GM23248 (cell line): ENCODE measurements at regions not wholly inside any gene's neighbourhood (a gene's known extent, or its start where the extent isn't known, plus 50 kb on each side); places are given as distances from the start of the nearest gene placed in this dataset.

Experiments
- DNase-seq: peaks from one replicate; pipeline ENCODE4 v3.0.0-alpha.2; 2015
- H2AFZ ChIP-seq: fragments of 200-600 bp; sonication (generic); 2 replicates; pipeline ENCODE4 v1.6.1; 2016; ENCODE audit warnings: antibody characterized with exemption
- H3F3A ChIP-seq: fragments of 200-600 bp; sonication (generic); 2 replicates; pipeline ENCODE4 v1.6.1; 2016; ENCODE audit warnings: mild to moderate bottlenecking, antibody characterized with exemption, mixed run types; ENCODE audit not compliant: insufficient read depth
- H3K27ac ChIP-seq: fragments of 200-600 bp; sonication (generic); 2 replicates; pipeline ENCODE4 v1.5.1; 2016; ENCODE audit warnings: mild to moderate bottlenecking
- H3K27me3 ChIP-seq: fragments of 200-600 bp; sonication (generic); replicated peaks from 2 replicates; pipeline ENCODE4 v1.6.1; 2016; ENCODE audit warnings: mild to moderate bottlenecking; ENCODE audit not compliant: insufficient read depth
- H3K36me3 ChIP-seq: fragments of 200-600 bp; sonication (generic); 2 replicates; pipeline ENCODE4 v1.6.1; 2016; ENCODE audit warnings: low read depth, mild to moderate bottlenecking
- H3K4me1 ChIP-seq: fragments of 200-600 bp; sonication (generic); 2 replicates; pipeline ENCODE4 v1.6.1; 2016; ENCODE audit warnings: mild to moderate bottlenecking; ENCODE audit not compliant: insufficient read depth
- H3K4me2 ChIP-seq: fragments of 200-600 bp; sonication (generic); one replicate; pipeline ENCODE4 v1.6.1; 2016; ENCODE audit warnings: mild to moderate bottlenecking; ENCODE audit not compliant: unreplicated experiment
- H3K4me3 ChIP-seq: fragments of 200-600 bp; sonication (generic); 2 replicates; pipeline ENCODE4 v1.5.1; 2016; ENCODE audit warnings: mild to moderate bottlenecking
- H3K79me2 ChIP-seq: fragments of 200-600 bp; sonication (generic); 2 replicates; pipeline ENCODE4 v1.6.1; 2016; ENCODE audit warnings: mild to moderate bottlenecking; ENCODE audit not compliant: insufficient read depth
- H3K9ac ChIP-seq: fragments of 200-600 bp; sonication (generic); 2 replicates; pipeline ENCODE4 v1.6.1; 2016; ENCODE audit warnings: mild to moderate bottlenecking
- H3K9me2 ChIP-seq: fragments of 200-600 bp; sonication (generic); 2 replicates; pipeline ENCODE4 v1.6.1; 2016; ENCODE audit warnings: mixed run types, mild to moderate bottlenecking, moderate library complexity; ENCODE audit not compliant: insufficient read depth
- H3K9me3 ChIP-seq: fragments of 200-600 bp; sonication (generic); one replicate; pipeline ENCODE4 v1.6.1; 2017; ENCODE audit warnings: low read depth
- H4K20me1 ChIP-seq: fragments of 200-600 bp; sonication (generic); 2 replicates; pipeline ENCODE4 v1.6.0; 2016; ENCODE audit not compliant: insufficient read depth
- EZH2 ChIP-seq: fragments of 200-600 bp; sonication (generic); IDR thresholded peaks from 2 replicates; pipeline ENCODE4 v1.6.1; 2018; ENCODE audit warnings: antibody characterized with exemption, mild to moderate bottlenecking; ENCODE audit not compliant: insufficient read depth, poor library complexity, severe bottlenecking
- EZH2phosphoT487 ChIP-seq: fragments of 200-600 bp; sonication (generic); IDR thresholded peaks from 2 replicates; pipeline ENCODE4 v1.6.1; 2018; ENCODE audit warnings: antibody characterized with exemption, moderate library complexity, mild to moderate bottlenecking, low read depth; ENCODE audit not compliant: insufficient read depth
- WGBS, 2 experiments: methylation state at CpG; one replicate each; pipeline ENCODE4 v1.1.6; 2015 to 2017; ENCODE audit warnings: low lambda C conversion rate in 2 of 2, low coverage in 1 of 2; ENCODE audit errors: missing lambda C conversion rate in 2 of 2; 5-methylcytosine and 5-hydroxymethylcytosine counted together
- in situ Hi-C: fragments of 300-500 bp; cut with MboI; formaldehyde crosslinking; loops from 2 replicates; pipeline ENCODE4 v1.15.0; 2020

GRCh38 chr18:73888565-73888964 lies 259.1 kb downstream of the FBXO15 start:
- in situ Hi-C loops, result no loop called here

GRCh38 chr18:73887801-73888200 lies 259.8 kb downstream of the FBXO15 start:
- Histone ChIP-seq H3K4me3 (no peak overlapping the region), H3K9me3 (no peaks in the 10 kb centered on the region), H3K9ac (no peak overlapping the region), H2AFZ (no peak overlapping the region), H3K36me3 (no peaks in the 10 kb centered on the region), H3K79me2 (no peaks in the 10 kb centered on the region), H3K27ac (no peak overlapping the region), H3K4me1 (no peaks in the 10 kb centered on the region), H3F3A (no peaks in the 10 kb centered on the region), H4K20me1 (no peaks in the 10 kb centered on the region), H3K9me2 (no peaks in the 10 kb centered on the region), H3K4me2 (no peak overlapping the region), H3K27me3 (no peaks in the 10 kb centered on the region)
- DNase-seq, result no peak
- in situ Hi-C loops, result no loop called here
- TF ChIP-seq EZH2phosphoT487, result no peak
- no peak for TF ChIP-seq EZH2
- WGBS, 2 experiments, result 26 to 38% methylated on average over 3 of the region's 3 CpGs

More at GRCh38 chr18:73888565-73888964, 259.1 kb downstream of the FBXO15 start:
- no peaks in the 10 kb centered on the region for H3K4me1 ChIP-seq
- DNase-seq, result no peak
- H2AFZ ChIP-seq, result no peak overlapping the region
- H3K9me3 ChIP-seq, result no peaks in the 10 kb centered on the region
- H3F3A ChIP-seq, result no peaks in the 10 kb centered on the region
- H3K27me3 ChIP-seq, result no peaks in the 10 kb centered on the region
- no peaks in the 10 kb centered on the region for H3K36me3 ChIP-seq
- no peak overlapping the region for H3K9ac ChIP-seq
- H3K79me2 ChIP-seq, result no peaks in the 10 kb centered on the region
- TF ChIP-seq EZH2phosphoT487, result no peak
- no peak for TF ChIP-seq EZH2
- no peaks in the 10 kb centered on the region for H4K20me1 ChIP-seq
- 56 to 57% methylated on average over 6 of the region's 6 CpGs for WGBS, 2 experiments
- no peak overlapping the region for H3K27ac ChIP-seq
- H3K4me3 ChIP-seq, result no peak overlapping the region
- no peaks in the 10 kb centered on the region for H3K9me2 ChIP-seq
- no peak overlapping the region for H3K4me2 ChIP-seq

GRCh38 chr18:73884868-73885267 lies 262.8 kb downstream of the FBXO15 start:
- in situ Hi-C loops, result no loop called here
- no peaks in the 10 kb centered on the region for H3K79me2 ChIP-seq
- H3K27ac ChIP-seq, result no peak overlapping the region
- no peak for TF ChIP-seq EZH2
- TF ChIP-seq EZH2phosphoT487, result no peak
- H3F3A ChIP-seq, result no peaks in the 10 kb centered on the region
- no peaks in the 10 kb centered on the region for H3K9me3 ChIP-seq
- H4K20me1 ChIP-seq, result no peaks in the 10 kb centered on the region
- no peaks in the 10 kb centered on the region for H3K36me3 ChIP-seq
- no peak overlapping the region for H3K4me3 ChIP-seq
- WGBS, 2 experiments, result 45 to 54% methylated on average over 3 of the region's 3 CpGs
- no peak for DNase-seq
- no peaks in the 10 kb centered on the region for H3K4me1 ChIP-seq
- H3K4me2 ChIP-seq, result no peak overlapping the region
- H3K27me3 ChIP-seq, result no peaks in the 10 kb centered on the region
- H2AFZ ChIP-seq, result no peak overlapping the region
- H3K9ac ChIP-seq, result no peak overlapping the region
- H3K9me2 ChIP-seq, result no peaks in the 10 kb centered on the region

- H3K4me1 ChIP-seq, result no peaks in the 10 kb centered on the region
- H3K27me3 ChIP-seq, result no peaks in the 10 kb centered on the region
- H3F3A ChIP-seq, result no peaks in the 10 kb centered on the region
- H3K9me2 ChIP-seq, result no peaks in the 10 kb centered on the region
- H3K4me2 ChIP-seq, result no peak overlapping the region
- no peak for DNase-seq
- no peak overlapping the region for H2AFZ ChIP-seq
- 20 to 28% methylated on average over 2 of the region's 2 CpGs for WGBS, 2 experiments
- H3K27ac ChIP-seq, result no peak overlapping the region
- H3K4me3 ChIP-seq, result no peak overlapping the region
- H4K20me1 ChIP-seq, result no peaks in the 10 kb centered on the region
- H3K36me3 ChIP-seq, result no peaks in the 10 kb centered on the region
- in situ Hi-C loops, result no loop called here
- no peak for TF ChIP-seq EZH2
- TF ChIP-seq EZH2phosphoT487, result no peak
- H3K79me2 ChIP-seq, result no peaks in the 10 kb centered on the region
- H3K9me3 ChIP-seq, result no peaks in the 10 kb centered on the region
- no peak overlapping the region for H3K9ac ChIP-seq
These were observed 266.2 kb downstream of the FBXO15 start for GRCh38 chr18:73881396-73881917.

DNA sequence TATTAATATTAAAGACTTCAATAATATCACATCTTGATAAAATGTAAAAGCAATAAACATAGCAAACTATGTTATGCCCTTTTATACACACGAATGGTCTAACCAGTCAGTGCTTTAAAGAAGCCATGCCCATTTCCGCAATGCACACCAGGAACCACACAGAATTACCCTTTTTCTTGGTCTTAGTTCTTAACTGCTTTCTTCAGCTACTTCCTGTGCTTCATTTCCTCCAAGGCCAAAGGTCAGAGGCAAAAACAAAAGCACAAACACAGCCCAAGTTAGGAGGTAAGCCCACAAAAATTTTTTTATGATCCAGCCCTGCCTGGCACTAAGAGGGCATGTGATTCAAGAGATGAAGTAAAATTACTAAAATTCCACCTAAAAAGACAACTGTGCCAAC lies 267.2 kb downstream of the FBXO15 start:
- TF ChIP-seq EZH2 (no peak), EZH2phosphoT487 (no peak)
- 53 to 55% methylated on average over 2 of the region's 2 CpGs for WGBS, 2 experiments
- H3K4me3 ChIP-seq, result no peak overlapping the region
- H3K9me3 ChIP-seq, result no peaks in the 10 kb centered on the region
- no peaks in the 10 kb centered on the region for H3K9me2 ChIP-seq
- no peaks in the 10 kb centered on the region for H3F3A ChIP-seq
- no peaks in the 10 kb centered on the region for H3K27me3 ChIP-seq
- no peak overlapping the region for H3K9ac ChIP-seq
- no peak overlapping the region for H2AFZ ChIP-seq
- no peaks in the 10 kb centered on the region for H3K79me2 ChIP-seq
- H3K4me1 ChIP-seq, result no peaks in the 10 kb centered on the region
- H4K20me1 ChIP-seq, result no peaks in the 10 kb centered on the region
- H3K27ac ChIP-seq, result no peak overlapping the region
- no peak overlapping the region for H3K4me2 ChIP-seq
- no peaks in the 10 kb centered on the region for H3K36me3 ChIP-seq
- in situ Hi-C loops, result no loop called here
- no peak for DNase-seq
